Liver (tissue), 8 donors: ENCODE measurements at regions not wholly inside any gene's neighbourhood (a gene's known extent, or its start where the extent isn't known, plus 50 kb on each side); places are given as distances from the start of the nearest gene placed in this dataset.
A peak's percentile ranks its signal among the peaks of the same experiment; 100 is the strongest.

Experiments used
- DNase-seq: peaks from one replicate; pipeline ENCODE4 v3.0.0-alpha.2; 2017; ENCODE audit warnings: low spot score
- H3K27ac ChIP-seq, 2 donors: one replicate each; pipeline ENCODE4 v1.7.0; 2013; ENCODE audit warnings: inconsistent platforms in 2 of 2, low read length in 2 of 2, control low read depth in 1 of 2, low read depth in 1 of 2, mild to moderate bottlenecking in 1 of 2
- H3K27me3 ChIP-seq, 4 donors: one replicate each; pipeline versions ENCODE4 v1.6.1 to v1.7.0; 2013; ENCODE audit warnings: low read length in 3 of 4, inconsistent platforms in 1 of 4, mild to moderate bottlenecking in 1 of 4, moderate library complexity in 1 of 4; ENCODE audit not compliant: control insufficient read depth in 4 of 4, insufficient read depth in 4 of 4
- H3K36me3 ChIP-seq, 4 donors: one replicate each; pipeline versions ENCODE4 v1.6.1 to v1.7.0; 2013; ENCODE audit warnings: low read length in 3 of 4, mild to moderate bottlenecking in 3 of 4, low read depth in 1 of 4, moderate library complexity in 1 of 4; ENCODE audit not compliant: control insufficient read depth in 4 of 4, insufficient read depth in 3 of 4
- H3K4me1 ChIP-seq, 4 donors: one replicate each; pipeline versions ENCODE4 v1.6.1 to v1.7.0; 2013; ENCODE audit warnings: low read length in 3 of 4, mild to moderate bottlenecking in 3 of 4, moderate library complexity in 1 of 4; ENCODE audit not compliant: control insufficient read depth in 4 of 4, insufficient read depth in 4 of 4
- H3K4me3 ChIP-seq, 3 donors: one replicate each; pipeline versions ENCODE4 v1.6.1 to v1.7.0; 2013; ENCODE audit warnings: low read length in 3 of 3, control low read depth in 1 of 3, low read depth in 1 of 3, mild to moderate bottlenecking in 1 of 3
- H3K9ac ChIP-seq, 2 donors: one replicate each; pipeline ENCODE4 v1.7.0; 2013; ENCODE audit warnings: low read length in 2 of 2, mild to moderate bottlenecking in 2 of 2, moderate library complexity in 2 of 2, control low read depth in 1 of 2, low read depth in 1 of 2
- H3K9me3 ChIP-seq, 4 donors: one replicate each; pipeline versions ENCODE4 v1.6.1 to v1.7.0; 2013; ENCODE audit warnings: low read length in 3 of 4; ENCODE audit not compliant: control insufficient read depth in 4 of 4
- CTCF ChIP-seq: fragments of 150-350 bp; IDR thresholded peaks from 2 replicates; pipeline ENCODE4 v1.5.1; 2017; ENCODE audit warnings: improper control_type of control experiment, low read depth, low read length; ENCODE audit not compliant: missing input control
- GABPA ChIP-seq, 2 donors: IDR thresholded peaks in 1 of 2; conservative IDR thresholded peaks in 1 of 2; 2 replicates each; pipeline ENCODE4 v1.6.1; 2016; ENCODE audit warnings: antibody characterized with exemption in 2 of 2, mild to moderate bottlenecking in 1 of 2, moderate library complexity in 1 of 2
- RAD21 ChIP-seq, 2 donors: IDR thresholded peaks; 2 replicates each; pipeline ENCODE4 v1.6.1; 2016; ENCODE audit warnings: antibody characterized with exemption in 2 of 2, mild to moderate bottlenecking in 2 of 2
- YY1 ChIP-seq: IDR thresholded peaks from 2 replicates; pipeline ENCODE4 v1.6.1; 2016; ENCODE audit warnings: antibody characterized with exemption, mild to moderate bottlenecking
- WGBS: extraction: QIAGEN DNeasy Blood & Tissue Kit; methylation state at CpG from one replicate; pipeline ENCODE4 v1.1.7; 2013; 5-methylcytosine and 5-hydroxymethylcytosine counted together
- donor health status: healthy.
- donor health status: healthy.
- donor health status: healthy.
- donor health status: healthy.
- donor health status: healthy.

GRCh38 chr9:36450110-36450732, 50.2 kb upstream of the RNF38 start:
- 90% methylated on average over 3 of the region's 3 CpGs for WGBS
- Histone ChIP-seq H3K9me3 (no peaks in the 10 kb centered on the region), H3K27ac (no peak overlapping the region), H3K36me3 (no peaks in the 10 kb centered on the region), H3K4me1 (peaks cover 2 to 14% (median 11%) of the 10 kb centered on the region in 4 donors), H3K27me3 (no peaks in the 10 kb centered on the region), H3K9ac (peak overlapping the region in 1 of 2 donors; percentile 12), H3K4me3 (no peak overlapping the region)
- TF ChIP-seq GABPA (IDR thresholded peaks at IDR 0.05 in 1 of 2, conservative IDR thresholded peaks at IDR 0.05 in 1 of 2), result no peak
- peak; percentile 89 to 90 for TF ChIP-seq RAD21 (IDR thresholded peaks at IDR 0.05)
- peak; percentile 76 for TF ChIP-seq CTCF
- peak; percentile 36 for TF ChIP-seq YY1
- DNase-seq, result no peak
